ENCODE measurements at regions not wholly inside any gene's neighbourhood (a gene's known extent, or its start where the extent isn't known, plus 50 kb on each side); places are given as distances from the start of the nearest gene placed in this dataset.

GRCh38 chr12:93173178-93173957, 204.4 kb upstream of the NUDT4 start:
- TF ChIP-seq GATA2 (IDR thresholded peaks at IDR 0.05; ENCODE audit: low read depth, low read length), result no peak
- no peak for TF ChIP-seq GATA3 (IDR thresholded peaks at IDR 0.05; ENCODE audit: low read depth, low read length)

DNA sequence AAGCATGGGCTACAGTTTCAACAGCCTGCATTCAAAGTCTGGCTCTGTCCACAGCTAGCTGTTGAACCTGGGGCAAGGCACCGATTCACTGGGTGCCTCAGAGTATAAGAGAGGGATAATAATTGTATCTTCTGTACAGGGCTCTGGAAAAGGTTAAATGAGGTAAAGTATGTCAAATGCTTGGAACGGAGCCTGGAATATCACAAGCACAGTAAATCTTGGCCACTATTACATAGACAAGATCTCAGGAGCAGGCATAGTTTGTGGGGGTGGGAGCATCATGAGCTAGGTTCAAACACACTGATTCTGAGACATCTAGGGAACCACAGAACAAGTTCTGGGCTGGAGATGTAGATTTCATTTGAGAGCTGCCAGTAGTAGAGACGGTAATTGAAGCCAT, 203.7 kb upstream of the NUDT4 start:
- TF ChIP-seq GATA2 (IDR thresholded peaks at IDR 0.05; ENCODE audit: low read depth, low read length) (peak; percentile 36; the same call in 1 of the 2 replicates), GATA3 (IDR thresholded peaks at IDR 0.05; ENCODE audit: low read depth, low read length) (no peak)

- TF ChIP-seq GATA3 (IDR thresholded peaks at IDR 0.05; ENCODE audit: low read depth, low read length), result no peak
- TF ChIP-seq GATA2 (IDR thresholded peaks at IDR 0.05; ENCODE audit: low read depth, low read length), result no peak
These were observed 203.3 kb upstream of the NUDT4 start for GRCh38 chr12:93174473-93174872.

- TF ChIP-seq GATA3 (IDR thresholded peaks at IDR 0.05; ENCODE audit: low read depth, low read length) (no peak), GATA2 (IDR thresholded peaks at IDR 0.05; ENCODE audit: low read depth, low read length) (no peak)
These were observed 201.6 kb upstream of the NUDT4 start for GRCh38 chr12:93176165-93176564.

DNA sequence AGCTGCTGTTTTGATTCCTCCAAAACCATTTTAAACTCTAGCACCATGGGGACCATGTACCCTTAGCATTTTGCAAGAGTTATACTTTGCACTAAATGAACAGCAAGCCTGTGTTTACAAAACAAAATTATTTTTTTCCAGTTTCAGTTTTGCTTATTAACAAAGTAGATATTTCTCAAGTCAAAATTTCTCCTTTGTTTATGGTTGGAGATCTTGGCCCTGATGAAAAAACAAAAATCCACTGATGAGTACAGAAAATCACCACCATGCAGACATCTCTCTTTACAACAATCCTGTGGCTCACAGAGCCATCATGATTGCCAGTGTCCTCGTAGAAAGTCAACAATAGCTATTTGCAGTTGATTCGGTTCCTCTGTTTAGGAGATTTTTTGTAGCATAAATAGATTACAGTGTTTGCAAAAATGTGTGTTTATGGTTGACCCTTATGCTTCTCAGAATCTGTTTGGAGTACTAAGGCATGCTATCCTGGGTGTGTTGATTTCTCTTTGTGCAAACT, 201.1 kb upstream of the NUDT4 start:
- TF ChIP-seq GATA3 (IDR thresholded peaks at IDR 0.05; ENCODE audit: low read depth, low read length), result no peak

- no peak for TF ChIP-seq GATA3 (IDR thresholded peaks at IDR 0.05; ENCODE audit: low read depth, low read length)
These were observed 200.2 kb upstream of the NUDT4 start for GRCh38 chr12:93177208-93178153.

GRCh38 chr12:93178154-93178878, 199.4 kb upstream of the NUDT4 start:
- TF ChIP-seq GATA2 (IDR thresholded peaks at IDR 0.05; ENCODE audit: low read depth, low read length) (no peak), GATA3 (IDR thresholded peaks at IDR 0.05; ENCODE audit: low read depth, low read length) (no peak)

GRCh38 chr12:93179792-93180191, 197.9 kb upstream of the NUDT4 start:
- no peak for TF ChIP-seq GATA3 (IDR thresholded peaks at IDR 0.05; ENCODE audit: low read depth, low read length)
- no peak for TF ChIP-seq GATA2 (IDR thresholded peaks at IDR 0.05; ENCODE audit: low read depth, low read length)

DNA sequence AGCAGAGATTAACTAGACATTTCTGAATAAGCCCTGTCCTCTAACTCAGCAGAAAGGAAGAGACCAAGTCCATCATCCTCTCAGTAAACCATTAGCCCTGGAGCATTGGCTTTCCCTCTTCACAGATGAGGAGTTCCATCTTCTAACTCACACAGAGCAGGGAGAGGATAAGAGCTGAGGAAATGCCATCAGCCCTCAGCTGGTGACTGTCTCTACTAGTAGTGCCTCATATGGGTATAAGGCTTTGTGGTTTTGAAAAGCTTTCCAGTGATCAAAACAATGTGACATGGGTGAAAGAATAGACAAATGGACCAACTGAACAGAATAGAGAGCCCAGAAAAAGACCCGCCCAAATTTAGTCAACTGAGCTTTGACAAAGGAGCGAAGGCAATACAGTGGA, 197.2 kb upstream of the NUDT4 start:
- TF ChIP-seq GATA2 (IDR thresholded peaks at IDR 0.05; ENCODE audit: low read depth, low read length) (no peak), GATA3 (IDR thresholded peaks at IDR 0.05; ENCODE audit: low read depth, low read length) (no peak)

GRCh38 chr12:93181409-93181965, 196.2 kb upstream of the NUDT4 start:
- TF ChIP-seq GATA3 (IDR thresholded peaks at IDR 0.05; ENCODE audit: low read depth, low read length) (no peak), GATA2 (IDR thresholded peaks at IDR 0.05; ENCODE audit: low read depth, low read length) (no peak)

- no peak for TF ChIP-seq GATA2 (IDR thresholded peaks at IDR 0.05; ENCODE audit: low read depth, low read length)
These were observed 193.6 kb upstream of the NUDT4 start for GRCh38 chr12:93183940-93184671.

GRCh38 chr12:93184672-93185368, 192.9 kb upstream of the NUDT4 start:
- TF ChIP-seq GATA2 (IDR thresholded peaks at IDR 0.05; ENCODE audit: low read depth, low read length) (no peak), GATA3 (IDR thresholded peaks at IDR 0.05; ENCODE audit: low read depth, low read length) (no peak)

DNA sequence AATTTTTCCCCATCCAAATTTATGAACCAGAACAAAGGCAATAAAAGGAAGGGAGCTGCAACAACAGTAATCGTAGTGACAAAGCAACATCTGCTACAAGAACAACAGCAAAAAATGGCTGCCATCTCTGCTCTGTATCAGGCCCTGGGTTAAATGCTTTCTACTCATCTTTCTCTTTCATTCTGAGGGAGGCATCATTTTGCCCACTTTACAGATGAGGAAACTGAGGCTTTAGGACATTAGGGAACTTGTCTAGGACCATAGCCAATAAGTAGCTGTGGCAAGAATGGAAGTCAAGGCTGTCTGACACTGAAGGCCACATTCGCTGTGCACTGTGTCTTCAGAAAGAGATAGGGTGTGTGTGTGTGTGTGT, 192.4 kb upstream of the NUDT4 start:
- TF ChIP-seq GATA3 (IDR thresholded peaks at IDR 0.05; ENCODE audit: low read depth, low read length) (no peak), GATA2 (IDR thresholded peaks at IDR 0.05; ENCODE audit: low read depth, low read length) (no peak)

Measured in SH-SY5Y (cell line).